ENCODE measurements at regions not wholly inside any gene's neighbourhood (a gene's known extent, or its start where the extent isn't known, plus 50 kb on each side); places are given as distances from the start of the nearest gene placed in this dataset.

DNA sequence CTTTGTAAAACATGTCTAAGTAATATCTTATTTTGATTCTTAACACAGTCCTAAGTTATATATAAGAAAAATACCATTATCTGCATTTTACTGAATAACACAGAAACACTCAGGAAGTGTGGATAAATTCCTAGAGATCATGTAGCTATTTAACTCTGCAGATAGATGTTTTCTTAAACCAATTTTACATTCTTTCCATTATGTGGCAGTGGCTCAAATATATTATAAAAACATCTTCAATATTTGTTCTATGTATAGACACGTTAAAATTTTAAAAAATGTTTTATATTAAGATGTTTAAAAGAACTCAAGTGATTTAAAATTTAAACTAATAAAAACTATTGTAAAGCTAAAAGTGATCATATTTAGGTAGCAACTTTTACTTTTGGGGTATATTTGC is 683.8 kb downstream of the DIPK2A start:
- Histone ChIP-seq H3K79me2 (ENCODE audit: low read length) (no peaks in the 10 kb centered on the region), H3K4me2 (ENCODE audit: low read depth, low read length, poor library complexity, severe bottlenecking) (no peak overlapping the region)
- no peak for DNase-seq

DNA sequence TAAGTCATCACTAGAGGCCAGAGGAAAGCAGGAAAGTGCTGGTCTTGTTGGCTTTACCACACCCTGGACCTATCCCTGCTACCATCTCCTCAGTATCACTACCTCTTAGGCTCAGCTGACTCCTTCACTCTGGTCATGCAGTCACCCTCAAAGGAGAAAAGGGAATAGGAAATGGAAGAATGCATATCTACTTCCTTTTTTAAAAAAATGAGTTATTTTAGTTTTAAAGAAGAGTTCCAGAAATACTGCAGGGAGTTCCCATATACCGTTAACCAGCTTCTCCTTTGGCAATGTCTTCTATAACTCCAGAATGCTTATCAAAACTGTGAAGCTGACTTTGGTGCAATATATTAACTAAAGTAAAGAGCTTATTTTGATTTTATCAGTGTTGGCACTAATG is 688.6 kb downstream of the DIPK2A start:
- DNase-seq, result no peak
- H3K4me1 ChIP-seq (ENCODE audit: low read length), result no peaks in the 10 kb centered on the region
- H3K9me2 ChIP-seq (replicated peaks; ENCODE audit: insufficient read depth, low read length), result no peaks in the 10 kb centered on the region
- no peaks in the 10 kb centered on the region for H4K20me1 ChIP-seq (ENCODE audit: insufficient read depth, low read depth, low read length)
- H3K4me2 ChIP-seq (ENCODE audit: low read depth, low read length, poor library complexity, severe bottlenecking), result no peak overlapping the region
- H3K79me2 ChIP-seq (ENCODE audit: low read length), result no peaks in the 10 kb centered on the region
- H3K27me3 ChIP-seq (ENCODE audit: low read length), result no peaks in the 10 kb centered on the region
- H3K9ac ChIP-seq (ENCODE audit: low read length), result no peak overlapping the region
- H3K4me3 ChIP-seq (ENCODE audit: low read length), result no peak overlapping the region
- no peaks in the 10 kb centered on the region for H3K9me3 ChIP-seq (ENCODE audit: low read length)
- H3K27ac ChIP-seq (ENCODE audit: low read length), result no peak overlapping the region
- no peak overlapping the region for H2AFZ ChIP-seq (ENCODE audit: low read length)
- no peaks in the 10 kb centered on the region for H3K36me3 ChIP-seq (ENCODE audit: insufficient read depth, low read length)

More for the DNA sequence above, 683.8 kb downstream of the DIPK2A start:
- Histone ChIP-seq H3K9me2 (replicated peaks; ENCODE audit: insufficient read depth, low read length) (no peaks in the 10 kb centered on the region), H3K9ac (ENCODE audit: low read length) (no peak overlapping the region), H3K9me3 (ENCODE audit: low read length) (no peaks in the 10 kb centered on the region), H3K27ac (ENCODE audit: low read length) (no peak overlapping the region), H3K27me3 (ENCODE audit: low read length) (no peaks in the 10 kb centered on the region), H2AFZ (ENCODE audit: low read length) (no peak overlapping the region), H3K4me1 (ENCODE audit: low read length) (no peaks in the 10 kb centered on the region), H3K4me3 (ENCODE audit: low read length) (no peak overlapping the region), H3K36me3 (ENCODE audit: insufficient read depth, low read length) (no peaks in the 10 kb centered on the region), H4K20me1 (ENCODE audit: insufficient read depth, low read depth, low read length) (no peaks in the 10 kb centered on the region)

DNA sequence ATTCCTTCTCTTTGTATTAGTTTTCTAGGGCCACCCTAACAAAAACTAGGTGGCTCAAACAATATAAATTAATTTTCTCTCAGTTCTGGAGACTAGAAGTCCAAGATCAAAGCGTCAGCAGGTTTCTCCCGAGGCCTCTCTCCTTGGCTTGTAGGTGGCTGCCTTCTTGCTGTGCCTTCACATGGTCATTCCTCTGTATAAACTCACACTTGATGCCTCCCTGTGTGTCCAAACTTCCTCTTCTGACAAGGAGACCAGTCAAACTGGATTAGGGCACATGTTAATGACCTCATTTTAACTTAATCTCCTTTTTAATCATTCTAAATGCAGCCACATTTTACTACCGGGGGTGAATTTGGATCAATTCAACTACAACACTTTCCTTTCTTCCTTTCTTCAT is 691.1 kb downstream of the DIPK2A start:
- H3K27ac ChIP-seq (ENCODE audit: low read length), result no peak overlapping the region
- H3K4me2 ChIP-seq (ENCODE audit: low read depth, low read length, poor library complexity, severe bottlenecking), result no peak overlapping the region
- no peaks in the 10 kb centered on the region for H3K4me1 ChIP-seq (ENCODE audit: low read length)
- no peaks in the 10 kb centered on the region for H4K20me1 ChIP-seq (ENCODE audit: insufficient read depth, low read depth, low read length)
- no peaks in the 10 kb centered on the region for H3K9me2 ChIP-seq (replicated peaks; ENCODE audit: insufficient read depth, low read length)
- H3K79me2 ChIP-seq (ENCODE audit: low read length), result no peaks in the 10 kb centered on the region
- no peak for DNase-seq
- H2AFZ ChIP-seq (ENCODE audit: low read length), result no peak overlapping the region
- H3K9me3 ChIP-seq (ENCODE audit: low read length), result peaks cover 7% of the 10 kb centered on the region
- H3K36me3 ChIP-seq (ENCODE audit: insufficient read depth, low read length), result no peaks in the 10 kb centered on the region
- H3K27me3 ChIP-seq (ENCODE audit: low read length), result no peaks in the 10 kb centered on the region
- H3K4me3 ChIP-seq (ENCODE audit: low read length), result no peak overlapping the region
- H3K9ac ChIP-seq (ENCODE audit: low read length), result no peak overlapping the region

DNA sequence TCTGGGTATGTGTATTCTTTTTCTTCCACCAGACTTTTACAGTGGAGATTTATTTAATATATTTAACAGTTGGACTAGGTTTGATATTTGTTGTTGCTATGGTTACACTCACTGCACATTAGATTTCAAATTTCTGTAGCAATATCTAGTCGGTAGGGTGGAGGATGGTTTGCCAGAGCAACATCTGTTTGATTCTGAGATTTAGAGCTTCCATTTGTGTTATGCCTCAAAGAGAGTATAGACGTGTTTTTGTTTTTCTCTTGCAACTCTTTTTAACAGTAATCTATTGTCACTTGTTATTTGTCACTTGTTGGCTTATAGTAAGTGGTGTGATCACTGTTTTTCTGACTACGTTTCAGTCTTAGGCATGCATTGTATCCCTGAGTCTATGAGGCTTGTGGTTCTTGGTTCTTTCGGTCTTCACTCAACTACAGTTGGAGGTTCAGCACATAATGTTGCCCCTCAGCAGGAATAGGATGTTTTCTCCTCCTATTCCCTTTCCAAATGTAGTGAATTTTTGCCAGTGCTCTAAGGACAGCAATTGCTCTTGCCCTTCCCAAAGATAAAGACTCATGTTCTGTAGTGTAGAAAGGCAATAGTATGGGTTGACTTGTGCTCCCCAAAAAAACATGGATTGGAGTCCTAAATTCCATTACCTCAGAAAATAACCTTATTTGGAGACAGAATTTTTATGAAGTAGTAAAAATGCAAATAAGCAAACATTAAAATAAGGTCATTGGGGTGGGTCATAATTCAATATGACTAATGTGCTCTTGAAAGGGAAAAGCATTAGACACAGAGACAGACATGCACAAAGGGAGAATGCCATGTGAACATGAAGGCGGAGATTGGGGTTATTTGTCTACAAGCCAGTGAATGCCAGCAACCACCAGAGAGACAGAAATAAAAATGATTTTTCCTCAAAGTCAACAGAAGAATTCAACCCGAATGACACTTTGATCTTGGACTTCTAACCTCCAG is 692.1 kb downstream of the DIPK2A start:
- Histone ChIP-seq H3K9me2 (replicated peaks; ENCODE audit: insufficient read depth, low read length) (no peaks in the 10 kb centered on the region), H3K9me3 (ENCODE audit: low read length) (peaks cover 7% of the 10 kb centered on the region), H3K4me1 (ENCODE audit: low read length) (no peaks in the 10 kb centered on the region), H4K20me1 (ENCODE audit: insufficient read depth, low read depth, low read length) (no peaks in the 10 kb centered on the region), H2AFZ (ENCODE audit: low read length) (no peak overlapping the region), H3K9ac (ENCODE audit: low read length) (no peak overlapping the region), H3K27me3 (ENCODE audit: low read length) (no peaks in the 10 kb centered on the region), H3K79me2 (ENCODE audit: low read length) (no peaks in the 10 kb centered on the region), H3K4me3 (ENCODE audit: low read length) (no peak overlapping the region), H3K4me2 (ENCODE audit: low read depth, low read length, poor library complexity, severe bottlenecking) (no peak overlapping the region), H3K36me3 (ENCODE audit: insufficient read depth, low read length) (no peaks in the 10 kb centered on the region), H3K27ac (ENCODE audit: low read length) (no peak overlapping the region)
- DNase-seq, result no peak

GRCh38 chr3:144665567-144666053 is 694.0 kb downstream of the DIPK2A start:
- no peaks in the 10 kb centered on the region for H3K4me1 ChIP-seq (ENCODE audit: low read length)
- DNase-seq, result no peak
- no peak overlapping the region for H3K4me2 ChIP-seq (ENCODE audit: low read depth, low read length, poor library complexity, severe bottlenecking)
- H3K27me3 ChIP-seq (ENCODE audit: low read length), result no peaks in the 10 kb centered on the region
- H3K9me2 ChIP-seq (replicated peaks; ENCODE audit: insufficient read depth, low read length), result no peaks in the 10 kb centered on the region
- no peak overlapping the region for H2AFZ ChIP-seq (ENCODE audit: low read length)
- H3K27ac ChIP-seq (ENCODE audit: low read length), result no peak overlapping the region
- no peaks in the 10 kb centered on the region for H3K79me2 ChIP-seq (ENCODE audit: low read length)
- no peak overlapping the region for H3K4me3 ChIP-seq (ENCODE audit: low read length)
- H3K9ac ChIP-seq (ENCODE audit: low read length), result no peak overlapping the region
- H3K36me3 ChIP-seq (ENCODE audit: insufficient read depth, low read length), result no peaks in the 10 kb centered on the region
- no peaks in the 10 kb centered on the region for H4K20me1 ChIP-seq (ENCODE audit: insufficient read depth, low read depth, low read length)
- peaks cover 7% of the 10 kb centered on the region for H3K9me3 ChIP-seq (ENCODE audit: low read length)

DNA sequence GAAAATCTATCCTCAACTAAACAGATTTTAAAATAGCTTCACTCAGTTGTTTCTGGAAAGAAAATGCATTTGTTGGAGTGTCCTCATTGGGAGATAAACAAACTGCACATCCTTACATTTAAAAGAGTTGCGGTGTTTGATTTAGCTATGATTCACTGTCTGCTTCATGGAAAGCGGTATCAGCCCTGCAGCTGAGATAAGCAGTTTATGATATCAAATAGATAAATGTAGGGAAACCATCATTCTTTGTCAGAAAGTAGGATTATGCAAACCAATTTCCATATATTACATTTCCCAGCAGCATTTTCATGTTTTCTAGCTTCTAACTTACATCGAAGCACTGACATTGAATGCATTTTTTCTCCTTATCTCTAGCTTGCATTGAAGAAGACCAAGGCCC is 698.9 kb downstream of the DIPK2A start:
- no peak overlapping the region for H3K27ac ChIP-seq (ENCODE audit: low read length)
- H3K4me3 ChIP-seq (ENCODE audit: low read length), result no peak overlapping the region
- no peak for DNase-seq
- H3K4me2 ChIP-seq (ENCODE audit: low read depth, low read length, poor library complexity, severe bottlenecking), result no peak overlapping the region
- H3K9me2 ChIP-seq (replicated peaks; ENCODE audit: insufficient read depth, low read length), result no peaks in the 10 kb centered on the region; the same call in 1 of the 2 replicates
- H3K4me1 ChIP-seq (ENCODE audit: low read length), result no peaks in the 10 kb centered on the region
- H3K9ac ChIP-seq (ENCODE audit: low read length), result no peak overlapping the region
- H3K27me3 ChIP-seq (ENCODE audit: low read length), result no peaks in the 10 kb centered on the region
- H4K20me1 ChIP-seq (ENCODE audit: insufficient read depth, low read depth, low read length), result no peaks in the 10 kb centered on the region
- no peaks in the 10 kb centered on the region for H3K79me2 ChIP-seq (ENCODE audit: low read length)
- peaks cover 15% of the 10 kb centered on the region for H3K9me3 ChIP-seq (ENCODE audit: low read length)
- H3K36me3 ChIP-seq (ENCODE audit: insufficient read depth, low read length), result no peaks in the 10 kb centered on the region
- H2AFZ ChIP-seq (ENCODE audit: low read length), result no peak overlapping the region

GRCh38 chr3:144677103-144677502 is 705.5 kb downstream of the DIPK2A start:
- Histone ChIP-seq H3K9me2 (replicated peaks; ENCODE audit: insufficient read depth, low read length) (no peaks in the 10 kb centered on the region; the same call in 1 of the 2 replicates), H3K9ac (ENCODE audit: low read length) (no peak overlapping the region), H3K9me3 (ENCODE audit: low read length) (peaks cover 10% of the 10 kb centered on the region), H3K27me3 (ENCODE audit: low read length) (no peaks in the 10 kb centered on the region), H3K27ac (ENCODE audit: low read length) (no peak overlapping the region), H2AFZ (ENCODE audit: low read length) (no peak overlapping the region), H3K36me3 (ENCODE audit: insufficient read depth, low read length) (no peaks in the 10 kb centered on the region), H3K4me1 (ENCODE audit: low read length) (no peaks in the 10 kb centered on the region), H4K20me1 (ENCODE audit: insufficient read depth, low read depth, low read length) (no peaks in the 10 kb centered on the region), H3K4me2 (ENCODE audit: low read depth, low read length, poor library complexity, severe bottlenecking) (no peak overlapping the region), H3K4me3 (ENCODE audit: low read length) (no peak overlapping the region), H3K79me2 (ENCODE audit: low read length) (no peaks in the 10 kb centered on the region)
- DNase-seq, result no peak

- H3K27me3 ChIP-seq (ENCODE audit: low read length), result no peaks in the 10 kb centered on the region
- no peaks in the 10 kb centered on the region for H4K20me1 ChIP-seq (ENCODE audit: insufficient read depth, low read depth, low read length)
- H2AFZ ChIP-seq (ENCODE audit: low read length), result no peak overlapping the region
- no peak overlapping the region for H3K9ac ChIP-seq (ENCODE audit: low read length)
- H3K79me2 ChIP-seq (ENCODE audit: low read length), result no peaks in the 10 kb centered on the region
- H3K9me3 ChIP-seq (ENCODE audit: low read length), result no peaks in the 10 kb centered on the region
- no peaks in the 10 kb centered on the region for H3K4me1 ChIP-seq (ENCODE audit: low read length)
- no peak overlapping the region for H3K4me2 ChIP-seq (ENCODE audit: low read depth, low read length, poor library complexity, severe bottlenecking)
- no peak overlapping the region for H3K4me3 ChIP-seq (ENCODE audit: low read length)
- no peak overlapping the region for H3K27ac ChIP-seq (ENCODE audit: low read length)
- no peak for DNase-seq
- H3K9me2 ChIP-seq (replicated peaks; ENCODE audit: insufficient read depth, low read length), result no peaks in the 10 kb centered on the region
- H3K36me3 ChIP-seq (ENCODE audit: insufficient read depth, low read length), result no peaks in the 10 kb centered on the region
These were observed 711.4 kb downstream of the DIPK2A start for GRCh38 chr3:144683065-144683464.

All from Karpas-422 (cell line).